Ovary (tissue), 7 donors: ENCODE measurements at regions not wholly inside any gene's neighbourhood (a gene's known extent, or its start where the extent isn't known, plus 50 kb on each side); places are given as distances from the start of the nearest gene placed in this dataset.

Experiments
- DNase-seq, 5 donors: peaks; one replicate each; pipeline ENCODE4 v3.0.0-alpha.2; 2019 to 2020
- H3K27ac ChIP-seq, 2 donors: fragments of 200-600 bp; one replicate each; pipeline versions ENCODE4 v1.5.1 to v1.8.0; 2019 to 2022
- H3K27me3 ChIP-seq: fragments of 200-600 bp; one replicate; pipeline ENCODE4 v1.8.0; 2022
- H3K36me3 ChIP-seq: fragments of 200-600 bp; sonication (generic); one replicate; pipeline ENCODE4 v1.5.1; 2019
- H3K4me1 ChIP-seq: one replicate; pipeline ENCODE4 v1.8.1; 2013; ENCODE audit warnings: mild to moderate bottlenecking, moderate library complexity; ENCODE audit not compliant: insufficient read depth
- H3K4me3 ChIP-seq: fragments of 200-600 bp; sonication (generic); one replicate; pipeline ENCODE4 v1.5.1; 2017
- H3K9me3 ChIP-seq, 2 donors: fragments of 200-600 bp in 1 of 2; sonication (generic) in 1 of 2; one replicate each; pipeline versions ENCODE4 v1.5.1 to v1.8.1; 2013 to 2019; ENCODE audit warnings: mild to moderate bottlenecking in 1 of 2, moderate library complexity in 1 of 2
- CTCF ChIP-seq, 3 donors: fragments of 450-650 bp in 2 of 3; fragments of 200-600 bp in 1 of 3; IDR thresholded peaks; one replicate each; pipeline versions ENCODE4 v1.5.1 to v1.8.0; 2016 to 2022; ENCODE audit warnings: antibody characterized with exemption in 3 of 3, mild to moderate bottlenecking in 1 of 3
- EP300 ChIP-seq: sonication (generic); formaldehyde crosslinking; IDR thresholded peaks from one replicate; pipeline ENCODE4 v1.6.1; 2017; ENCODE audit warnings: antibody characterized with exemption
- POLR2A ChIP-seq: fragments of 450-650 bp; IDR thresholded peaks from one replicate; pipeline ENCODE4 v1.6.1; 2017; ENCODE audit warnings: antibody characterized with exemption, mild to moderate bottlenecking, moderate library complexity
- WGBS, 3 donors: extraction: QIAGEN DNeasy Blood & Tissue Kit in 1 of 3; methylation state at CpG; one replicate each; pipeline versions ENCODE4 v1.1.5 to v1.1.7; 2013 to 2017; 5-methylcytosine and 5-hydroxymethylcytosine counted together
- intact Hi-C, 4 donors: fragments of 100-400 bp; cut with DNase I; formaldehyde crosslinking; loops; one replicate each; pipeline versions ENCODE4 v1.11.0 to v1.15.1; 2022 to 2023
- donor health status: DM: no; HTN: no; CAD: no; lungs with moderate emphysema.
- donor health status: DM: no; HTN: no; CAD: no.
- donor health status: Bipolar disorder and iron deficiency.
- donor health status: DM: no; HTN: no; CAD: no.
- donor health status: DM: yes; HTN: yes; CAD: no.

GRCh38 chr6:9487128-9487527 lies 927.7 kb downstream of the TFAP2A start:
- intact Hi-C loops: no loop called here
- WGBS, 3 donors: 38 to 60% (median 50%) methylated on average over 3 of the region's 3 CpGs
- DNase-seq: no peak

GRCh38 chr6:9485992-9486391 lies 928.9 kb downstream of the TFAP2A start:
- TF ChIP-seq EP300 (no peak), POLR2A (no peak), CTCF (IDR thresholded peaks at IDR 0.05) (no peak)
- H3K4me1 ChIP-seq: no peaks in the 10 kb centered on the region
- no peaks in the 10 kb centered on the region for H3K36me3 ChIP-seq
- WGBS, 3 donors: 77 to 94% (median 83%) methylated on average over 4 of the region's 4 CpGs
- intact Hi-C loops: no loop called here
- H3K27me3 ChIP-seq: no peaks in the 10 kb centered on the region
- no peaks in the 10 kb centered on the region for H3K9me3 ChIP-seq
- H3K27ac ChIP-seq: no peak overlapping the region
- no peak for DNase-seq
- no peak overlapping the region for H3K4me3 ChIP-seq

More at GRCh38 chr6:9487128-9487527, 927.7 kb downstream of the TFAP2A start:
- H3K27ac ChIP-seq: no peak overlapping the region
- no peaks in the 10 kb centered on the region for H3K4me1 ChIP-seq
- H3K36me3 ChIP-seq: no peaks in the 10 kb centered on the region
- H3K4me3 ChIP-seq: no peak overlapping the region
- no peaks in the 10 kb centered on the region for H3K9me3 ChIP-seq
- TF ChIP-seq POLR2A (no peak), EP300 (no peak), CTCF (IDR thresholded peaks at IDR 0.05) (no peak)
- no peaks in the 10 kb centered on the region for H3K27me3 ChIP-seq

GRCh38 chr6:9484686-9485085 lies 930.2 kb downstream of the TFAP2A start:
- TF ChIP-seq EP300: no peak
- TF ChIP-seq POLR2A: no peak
- TF ChIP-seq CTCF (IDR thresholded peaks at IDR 0.05): no peak
- 51 to 75% (median 60%) methylated on average over 1 of the region's 1 CpG for WGBS, 3 donors
- no peaks in the 10 kb centered on the region for H3K27me3 ChIP-seq
- no peak overlapping the region for H3K27ac ChIP-seq
- no peak overlapping the region for H3K4me3 ChIP-seq
- no peak for DNase-seq
- H3K36me3 ChIP-seq: no peaks in the 10 kb centered on the region
- intact Hi-C loops: no loop called here
- H3K4me1 ChIP-seq: no peaks in the 10 kb centered on the region
- H3K9me3 ChIP-seq: no peaks in the 10 kb centered on the region

- H3K9me3 ChIP-seq: no peaks in the 10 kb centered on the region
- no peak overlapping the region for H3K27ac ChIP-seq
- no peaks in the 10 kb centered on the region for H3K36me3 ChIP-seq
- no peak for TF ChIP-seq EP300
- TF ChIP-seq CTCF (IDR thresholded peaks at IDR 0.05): no peak
- no peak for TF ChIP-seq POLR2A
- 75 to 87% (median 79%) methylated on average over 3 of the region's 3 CpGs for WGBS, 3 donors
- DNase-seq: no peak
- intact Hi-C loops: no loop called here
- no peaks in the 10 kb centered on the region for H3K4me1 ChIP-seq
- no peaks in the 10 kb centered on the region for H3K27me3 ChIP-seq
- H3K4me3 ChIP-seq: no peak overlapping the region
These were observed 930.8 kb downstream of the TFAP2A start for GRCh38 chr6:9484091-9484490.
